ENCODE measurements at regions not wholly inside any gene's neighbourhood (a gene's known extent, or its start where the extent isn't known, plus 50 kb on each side); places are given as distances from the start of the nearest gene placed in this dataset.

GRCh38 chr10:86580521-86580891 lies 58.9 kb upstream of the WAPL start:
- TF ChIP-seq POLR2AphosphoS5 (IDR thresholded peaks at IDR 0.05), result no peak
- no peak for TF ChIP-seq CTCF (IDR thresholded peaks at IDR 0.05)
- no peak for TF ChIP-seq POLR2A (IDR thresholded peaks at IDR 0.05)
